OCI-LY7 (cell line): ENCODE measurements at regions not wholly inside any gene's neighbourhood (a gene's known extent, or its start where the extent isn't known, plus 50 kb on each side); places are given as distances from the start of the nearest gene placed in this dataset.

Experiments used
- BruUV-seq: library from RNA; stranded (reverse); fragments of 400-500 nt; replicated peaks from 2 replicates; lab custom pipeline; 2021; lab: Mats Ljungman, UMichigan
- CTCF ChIA-PET: fragments of 300-600 bp; sonication (Branson Sonifier 250); formaldehyde crosslinking; loops from one replicate; lab custom pipeline; 2022; ENCODE audit warnings: antibody characterized with exemption; ENCODE audit not compliant: unreplicated experiment; lab: Charles Lee
- POLR2A ChIA-PET: fragments of 300-600 bp; sonication (Branson Sonifier 250); formaldehyde crosslinking; loops from one replicate; lab custom pipeline; 2022; ENCODE audit warnings: antibody characterized with exemption; lab: Charles Lee
- DNase-seq: peaks from one replicate; pipeline ENCODE4 v3.0.0-alpha.2; 2015; ENCODE audit warnings: low spot score
- H2AFZ ChIP-seq: fragments of 200-600 bp; sonication (generic), shearing (Covaris generic); 2 replicates; pipeline ENCODE4 v1.6.1; 2014; ENCODE audit warnings: mild to moderate bottlenecking, antibody characterized with exemption, low read length, moderate library complexity
- H3K27ac ChIP-seq: fragments of 200-600 bp; sonication (generic); 2 replicates; pipeline ENCODE4 v1.5.1; 2014; ENCODE audit warnings: mixed run types, low read depth, mild to moderate bottlenecking, moderate library complexity, low read length, inconsistent platforms; ENCODE audit not compliant: poor library complexity, severe bottlenecking
- H3K36me3 ChIP-seq: fragments of 200-600 bp; sonication (generic); 2 replicates; pipeline ENCODE4 v1.6.1; 2014; ENCODE audit warnings: mild to moderate bottlenecking, antibody characterized with exemption, low read length, moderate library complexity, mixed read lengths; ENCODE audit not compliant: insufficient read depth
- H3K4me1 ChIP-seq: fragments of 200-600 bp; sonication (generic); 2 replicates; pipeline ENCODE4 v1.5.1; 2014; ENCODE audit warnings: mild to moderate bottlenecking, low read length; ENCODE audit not compliant: insufficient read depth, poor library complexity, severe bottlenecking
- H3K4me2 ChIP-seq: fragments of 200-600 bp; sonication (generic); 2 replicates; pipeline ENCODE4 v1.6.1; 2014; ENCODE audit warnings: mild to moderate bottlenecking, low read length
- H3K4me3 ChIP-seq: fragments of 200-600 bp; sonication (generic); 2 replicates; pipeline ENCODE4 v1.5.1; 2014; ENCODE audit warnings: mild to moderate bottlenecking, low read depth, low read length; ENCODE audit not compliant: poor library complexity, severe bottlenecking
- H3K79me2 ChIP-seq: fragments of 200-600 bp; sonication (generic); 2 replicates; pipeline ENCODE4 v1.6.1; 2016; ENCODE audit warnings: low read depth, mild to moderate bottlenecking, low read length, moderate library complexity, mixed read lengths; ENCODE audit not compliant: insufficient read depth
- H3K9me2 ChIP-seq: fragments of 200-600 bp; sonication (generic); 2 replicates; pipeline ENCODE4 v1.6.1; 2016; ENCODE audit warnings: mild to moderate bottlenecking, low read length, mixed read lengths; ENCODE audit not compliant: insufficient read depth
- H3K9me3 ChIP-seq: fragments of 200-600 bp; sonication (generic); 2 replicates; pipeline ENCODE4 v1.6.1; 2014; ENCODE audit warnings: mild to moderate bottlenecking, mixed run types, low read length, mixed read lengths
- H4K20me1 ChIP-seq: fragments of 200-600 bp; sonication (generic); 2 replicates; pipeline ENCODE4 v1.6.1; 2014; ENCODE audit warnings: mild to moderate bottlenecking, antibody characterized with exemption, low read length, moderate library complexity, mixed read lengths; ENCODE audit not compliant: insufficient read depth
- CTCF ChIP-seq: fragments of 200-600 bp; sonication (generic); conservative IDR thresholded peaks from 2 replicates; pipeline ENCODE4 v1.5.1; 2014; ENCODE audit warnings: mild to moderate bottlenecking, antibody characterized with exemption, low read length, moderate library complexity, mixed read lengths
- EZH2phosphoT487 ChIP-seq: fragments of 200-600 bp; sonication (generic); IDR thresholded peaks from 2 replicates; pipeline ENCODE4 v1.6.1; 2018; ENCODE audit warnings: low read depth, borderline replicate concordance, mild to moderate bottlenecking, mixed run types, antibody characterized with exemption, low read length, moderate library complexity, mixed read lengths
- intact Hi-C: fragments of 100-400 bp; cut with micrococcal nuclease; formaldehyde crosslinking; loops from one replicate; pipeline ENCODE4 v1.10.0; 2022; ENCODE audit not compliant: unreplicated experiment

GRCh38 chr2:191508738-191509137 lies 169.2 kb upstream of the NABP1 start:
- Histone ChIP-seq H3K9me2 (no peaks in the 10 kb centered on the region), H3K27ac (no peak overlapping the region), H3K4me2 (no peak overlapping the region), H3K36me3 (no peaks in the 10 kb centered on the region), H2AFZ (no peak overlapping the region), H3K4me1 (no peaks in the 10 kb centered on the region), H3K9me3 (no peaks in the 10 kb centered on the region), H3K79me2 (no peaks in the 10 kb centered on the region), H3K4me3 (no peak overlapping the region), H4K20me1 (no peaks in the 10 kb centered on the region)
- TF ChIP-seq EZH2phosphoT487: no peak
- TF ChIP-seq CTCF: no peak
- DNase-seq: no peak
- no TSS peak for BruUV-seq
- ChIA-PET POLR2A (no interaction called here), CTCF (interaction anchor here (0.8 kb wide), 1 partner anchor 26 kb away, joined by 3 read pairs; no protein-coding TSS in a partner anchor)
- intact Hi-C loops: no loop called here

GRCh38 chr2:191512216-191512835 lies 165.6 kb upstream of the NABP1 start:
- no peaks in the 10 kb centered on the region for H3K9me3 ChIP-seq
- H3K79me2 ChIP-seq: no peaks in the 10 kb centered on the region
- ChIA-PET POLR2A (interaction anchor here (0.8 kb wide), 1 partner anchor 21 kb away, joined by 3 read pairs; no protein-coding TSS in a partner anchor), CTCF (no interaction called here)
- H3K4me2 ChIP-seq: no peak overlapping the region
- no peak overlapping the region for H3K4me3 ChIP-seq
- intact Hi-C loops: no loop called here
- no peaks in the 10 kb centered on the region for H4K20me1 ChIP-seq
- no TSS peak for BruUV-seq
- no peak overlapping the region for H3K27ac ChIP-seq
- no peaks in the 10 kb centered on the region for H3K36me3 ChIP-seq
- DNase-seq: no peak
- no peak overlapping the region for H2AFZ ChIP-seq
- H3K9me2 ChIP-seq: no peaks in the 10 kb centered on the region
- H3K4me1 ChIP-seq: no peaks in the 10 kb centered on the region
- TF ChIP-seq EZH2phosphoT487: no peak
- no peak for TF ChIP-seq CTCF

- DNase-seq: no peak
- CTCF ChIA-PET: no interaction called here
- no peak overlapping the region for H3K27ac ChIP-seq
- no peaks in the 10 kb centered on the region for H3K9me2 ChIP-seq
- POLR2A ChIA-PET: interaction anchor here (0.7 to 0.8 kb wide), 2 partner anchors 22 to 615 kb away, joined by 3 read pairs; no protein-coding TSS in a partner anchor
- no peak overlapping the region for H2AFZ ChIP-seq
- no peak for TF ChIP-seq EZH2phosphoT487
- TF ChIP-seq CTCF: no peak
- no peaks in the 10 kb centered on the region for H3K9me3 ChIP-seq
- no peaks in the 10 kb centered on the region for H4K20me1 ChIP-seq
- intact Hi-C loops: no loop called here
- no peak overlapping the region for H3K4me3 ChIP-seq
- BruUV-seq: no TSS peak
- H3K4me2 ChIP-seq: no peak overlapping the region
- no peaks in the 10 kb centered on the region for H3K36me3 ChIP-seq
- no peaks in the 10 kb centered on the region for H3K79me2 ChIP-seq
- no peaks in the 10 kb centered on the region for H3K4me1 ChIP-seq
Observed at GRCh38 chr2:191512874-191513273, 165.1 kb upstream of the NABP1 start.
